ENCODE measurements at regions not wholly inside any gene's neighbourhood (a gene's known extent, or its start where the extent isn't known, plus 50 kb on each side); places are given as distances from the start of the nearest gene placed in this dataset.
"Not testable (repeated sequence)": the region's sequence is repeated elsewhere in the genome, so short reads cannot be mapped to it uniquely, and the experiment has no call there.

DNA sequence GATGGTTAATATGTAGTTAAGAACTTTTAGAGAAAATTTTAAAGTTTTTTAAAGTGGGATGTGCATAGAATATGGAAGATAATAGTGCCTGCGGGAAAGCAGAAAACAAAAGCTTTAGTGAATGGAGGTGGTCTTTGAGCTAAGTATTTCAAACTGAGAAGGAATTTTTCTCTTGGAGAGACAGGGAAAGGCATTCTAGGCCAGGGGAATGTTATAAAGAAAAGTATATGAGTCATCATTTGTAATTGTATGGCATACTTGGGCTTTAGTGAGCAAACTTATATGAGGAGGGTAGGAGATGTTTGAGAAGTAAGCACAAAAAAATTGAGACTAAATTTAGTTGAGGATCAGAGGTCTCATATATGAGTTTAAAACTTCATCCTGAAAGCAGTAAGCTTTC lies 467.0 kb downstream of the PPARGC1A start:
- no peak for DNase-seq (ENCODE audit: extremely low read depth, low read depth)

- no peak for DNase-seq (ENCODE audit: extremely low read depth, low read depth)
Measured at GRCh38 chr4:23413631-23414030, 476.2 kb downstream of the PPARGC1A start.

- DNase-seq (ENCODE audit: extremely low read depth, low read depth): no peak
Measured at GRCh38 chr4:23412701-23413100, 477.1 kb downstream of the PPARGC1A start.

- not testable (repeated sequence) for DNase-seq (ENCODE audit: extremely low read depth, low read depth)
Measured at GRCh38 chr4:23408913-23409312, 480.9 kb downstream of the PPARGC1A start.

DNA sequence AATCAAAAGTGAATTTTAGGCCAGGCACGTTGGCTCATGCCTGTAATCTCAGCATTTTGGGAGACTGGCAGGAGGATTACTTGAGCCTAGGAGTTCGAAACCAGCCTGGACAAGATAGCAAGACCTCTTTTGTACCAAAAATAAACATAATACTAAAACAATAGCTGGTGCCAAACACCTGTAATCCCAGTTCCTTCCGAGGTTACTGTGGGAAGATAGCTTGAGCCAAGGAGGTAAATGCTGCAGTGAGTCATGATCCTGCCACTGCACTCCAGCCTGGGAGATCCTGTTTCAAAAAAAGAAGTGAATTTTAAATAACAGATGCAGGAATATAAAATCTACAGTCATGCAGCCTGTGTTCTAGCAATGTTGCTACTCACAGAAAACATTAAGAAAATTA lies 488.3 kb downstream of the PPARGC1A start:
- no peak for DNase-seq (ENCODE audit: extremely low read depth, low read depth)

DNA sequence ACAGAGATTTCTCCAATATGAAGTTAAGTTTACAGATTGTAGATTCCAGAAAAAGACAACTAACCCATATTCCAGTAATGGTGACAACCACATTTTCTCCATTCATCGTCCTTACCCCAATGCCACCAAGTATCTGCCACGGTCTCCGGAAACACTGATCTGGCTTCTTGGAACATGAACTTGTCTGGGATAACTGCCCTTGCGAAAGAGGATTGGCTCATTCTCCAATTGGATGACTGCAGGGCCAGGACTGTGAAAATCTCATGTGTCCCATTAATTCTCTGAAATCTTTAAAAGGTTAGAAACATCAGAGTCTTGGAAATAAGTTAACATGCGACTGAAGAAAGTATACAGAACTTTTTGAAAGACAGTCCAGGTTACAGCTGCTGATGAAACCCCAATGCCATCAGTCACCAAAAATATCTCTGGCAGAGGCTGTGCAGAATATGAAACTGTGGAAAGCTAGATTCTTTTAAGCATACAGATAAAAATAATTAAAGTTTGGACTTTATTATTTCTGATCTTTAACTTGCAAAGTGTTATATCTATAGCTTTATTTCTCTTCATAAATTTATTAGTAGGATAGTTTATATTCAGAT lies 496.9 kb downstream of the PPARGC1A start:
- no peak for DNase-seq (ENCODE audit: extremely low read depth, low read depth)

DNA sequence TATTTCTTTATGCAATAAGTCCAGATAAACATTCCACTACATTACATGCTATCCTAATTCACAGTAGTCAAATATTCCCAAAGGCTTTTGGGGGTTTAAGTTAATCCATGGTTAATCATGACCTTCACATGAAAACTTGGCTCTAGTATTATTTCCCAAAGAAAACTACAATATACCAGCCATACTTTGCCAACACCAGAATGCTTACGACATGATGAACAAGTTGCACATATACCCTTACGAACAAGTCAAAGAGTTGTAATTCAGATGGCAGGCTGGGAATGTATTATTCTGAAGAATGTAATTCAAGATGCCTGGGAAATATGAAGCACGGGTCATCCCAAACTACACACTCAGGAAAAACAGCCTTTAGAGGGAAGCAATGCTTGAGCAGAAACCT lies 499.6 kb downstream of the PPARGC1A start:
- no peak for DNase-seq (ENCODE audit: extremely low read depth, low read depth)

- DNase-seq (ENCODE audit: extremely low read depth, low read depth): no peak
Measured at GRCh38 chr4:23388699-23389395, 501.0 kb downstream of the PPARGC1A start.

DNA sequence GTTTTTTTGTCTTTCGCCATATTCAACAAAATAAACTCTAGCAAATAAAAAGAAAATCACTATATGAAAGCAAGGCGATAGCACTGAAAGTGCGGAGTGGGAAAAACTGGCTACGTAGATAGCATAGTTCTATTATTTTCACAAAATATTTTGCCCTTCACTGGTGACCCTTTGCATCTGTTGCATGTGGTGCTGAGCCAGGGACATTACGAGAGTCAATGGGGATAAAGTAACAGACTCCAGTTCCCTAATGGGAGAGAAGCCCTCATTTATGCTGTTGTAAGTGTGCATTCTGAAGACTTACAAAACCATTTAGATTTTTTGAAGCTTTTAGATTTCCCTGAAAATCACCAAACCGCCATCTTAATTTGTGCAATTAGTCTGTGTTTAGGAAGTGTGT lies 501.6 kb downstream of the PPARGC1A start:
- DNase-seq (ENCODE audit: extremely low read depth, low read depth): no peak

DNA sequence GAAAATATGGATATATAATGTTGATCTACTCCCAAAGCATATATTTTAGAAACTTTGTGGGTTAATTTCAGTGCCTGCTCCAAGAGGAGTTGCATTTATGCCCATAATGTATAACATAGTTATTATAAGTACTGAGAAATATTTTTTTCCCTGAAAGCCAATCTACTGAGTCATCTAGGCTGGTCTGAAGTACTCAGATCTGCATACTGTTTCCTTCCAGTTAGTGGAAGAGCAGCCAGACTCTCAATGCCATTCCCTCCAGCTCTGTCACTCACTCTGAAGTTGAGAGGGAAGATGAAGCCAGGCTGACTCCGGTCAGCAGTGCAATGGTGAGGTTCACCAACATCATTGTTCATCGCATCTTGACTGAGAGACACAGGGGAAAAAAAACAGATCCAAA lies 505.1 kb downstream of the PPARGC1A start:
- DNase-seq (ENCODE audit: extremely low read depth, low read depth): no peak

DNA sequence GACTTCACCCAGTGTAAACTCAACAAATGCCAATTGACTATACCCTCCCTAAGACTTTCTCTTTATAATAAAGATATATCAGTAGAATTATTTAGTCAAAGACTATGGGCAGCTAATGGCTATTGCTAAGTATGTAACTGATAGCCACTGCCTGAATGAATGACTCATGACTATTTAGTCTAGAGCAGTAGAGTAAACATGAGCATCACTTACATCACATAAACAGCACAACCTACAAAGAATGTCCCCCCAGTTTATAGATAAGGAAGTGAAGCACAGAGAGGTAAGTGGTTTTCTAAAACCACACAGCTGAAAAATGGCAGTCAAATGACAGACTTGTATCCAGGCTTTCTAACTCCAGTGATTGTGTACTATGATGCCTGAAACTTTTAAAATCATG lies 507.0 kb downstream of the PPARGC1A start:
- no peak for DNase-seq (ENCODE audit: extremely low read depth, low read depth)

DNA sequence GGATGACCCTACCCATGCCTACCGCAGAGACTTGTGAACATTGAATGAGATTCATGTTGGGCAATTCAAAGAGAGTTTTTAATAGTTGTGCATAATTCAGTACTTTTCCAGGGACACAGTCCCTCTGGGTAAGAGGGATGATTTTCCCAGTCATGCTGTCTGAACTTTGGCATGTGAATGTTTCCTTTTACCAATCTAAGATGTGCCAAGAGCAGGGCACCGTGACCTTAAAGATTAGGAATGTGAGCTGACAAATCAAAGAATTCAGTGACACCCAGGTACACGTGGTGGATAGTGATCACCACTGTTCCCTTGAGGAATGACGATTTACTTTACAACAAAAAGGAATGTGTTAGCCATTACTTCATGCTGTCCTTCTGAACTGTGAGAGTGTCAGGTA lies 515.6 kb downstream of the PPARGC1A start:
- no peak for DNase-seq (ENCODE audit: extremely low read depth, low read depth)

- no peak for DNase-seq (ENCODE audit: extremely low read depth, low read depth)
Measured at GRCh38 chr4:23373261-23373660, 516.6 kb downstream of the PPARGC1A start.

GRCh38 chr4:23371533-23371932 lies 518.3 kb downstream of the PPARGC1A start:
- DNase-seq (ENCODE audit: extremely low read depth, low read depth): no peak

GRCh38 chr4:23369331-23369730 lies 520.5 kb downstream of the PPARGC1A start:
- no peak for DNase-seq (ENCODE audit: extremely low read depth, low read depth)

DNA sequence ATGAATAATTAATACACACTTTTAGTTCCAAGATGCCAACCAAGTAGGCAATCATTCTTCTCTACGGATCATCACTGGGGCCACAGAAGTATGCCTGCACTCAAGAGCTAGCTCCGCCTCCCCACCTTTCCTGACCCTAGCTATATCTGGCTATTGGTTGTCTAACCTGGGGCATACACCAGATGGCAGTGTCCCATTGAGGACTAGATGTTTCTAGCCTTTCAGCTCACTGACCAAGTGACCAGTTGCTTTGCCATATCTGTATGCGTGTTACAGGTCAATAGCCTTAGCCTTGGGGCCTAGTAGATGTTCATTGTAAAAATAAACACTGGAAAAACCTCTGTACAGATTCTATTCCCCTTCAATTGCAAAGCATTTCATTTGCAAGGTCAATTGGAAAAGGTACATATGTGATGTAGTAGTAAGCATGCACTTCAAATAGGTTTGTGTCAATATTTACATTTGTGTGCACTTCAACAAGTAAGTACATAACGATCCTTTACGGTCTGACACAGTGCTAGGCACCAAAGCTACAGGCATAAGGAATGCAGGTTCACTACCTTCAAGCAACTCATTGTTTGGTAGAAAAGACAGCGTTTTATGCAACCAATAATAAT lies 521.7 kb downstream of the PPARGC1A start:
- peak; percentile 38 for DNase-seq (ENCODE audit: extremely low read depth, low read depth)

DNA sequence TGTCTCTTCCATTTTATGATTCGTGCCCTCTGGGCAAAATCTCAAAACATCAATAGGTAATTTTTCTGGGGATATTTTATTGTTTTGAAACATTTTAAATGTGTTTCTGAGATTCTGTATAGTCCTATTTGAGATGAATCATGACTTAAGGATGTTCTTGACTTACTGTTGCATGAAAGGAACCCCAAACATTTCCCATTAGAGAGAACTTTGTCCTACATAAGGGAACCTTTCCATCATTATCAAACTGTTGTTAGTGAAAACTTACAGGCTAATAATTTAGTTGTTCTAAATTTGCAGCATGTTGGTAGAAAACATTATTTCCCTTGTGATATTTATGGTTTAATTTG lies 523.3 kb downstream of the PPARGC1A start:
- DNase-seq (ENCODE audit: extremely low read depth, low read depth): no peak

- DNase-seq (ENCODE audit: extremely low read depth, low read depth): no peak
Measured at GRCh38 chr4:23365871-23366556, 523.8 kb downstream of the PPARGC1A start.

DNA sequence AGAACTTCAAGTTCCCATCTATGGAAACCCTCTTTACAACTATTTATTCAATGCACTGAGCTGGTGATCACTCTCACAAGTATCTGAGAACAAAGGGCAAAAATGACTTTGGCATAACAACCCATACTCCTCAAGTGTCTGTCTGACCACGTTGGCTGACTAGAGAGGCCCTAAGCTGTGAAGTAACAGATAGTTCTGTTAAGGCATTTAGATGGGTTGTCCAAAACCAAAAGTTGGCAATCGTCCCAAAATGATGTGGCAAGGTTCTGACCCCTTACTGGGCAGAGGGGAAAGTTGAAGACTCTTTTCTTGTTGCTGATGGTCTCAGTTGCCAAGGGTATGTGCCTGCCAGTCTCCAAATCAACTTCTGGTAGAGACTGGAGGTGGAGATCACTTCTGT lies 524.8 kb downstream of the PPARGC1A start:
- DNase-seq (ENCODE audit: extremely low read depth, low read depth): no peak

DNA sequence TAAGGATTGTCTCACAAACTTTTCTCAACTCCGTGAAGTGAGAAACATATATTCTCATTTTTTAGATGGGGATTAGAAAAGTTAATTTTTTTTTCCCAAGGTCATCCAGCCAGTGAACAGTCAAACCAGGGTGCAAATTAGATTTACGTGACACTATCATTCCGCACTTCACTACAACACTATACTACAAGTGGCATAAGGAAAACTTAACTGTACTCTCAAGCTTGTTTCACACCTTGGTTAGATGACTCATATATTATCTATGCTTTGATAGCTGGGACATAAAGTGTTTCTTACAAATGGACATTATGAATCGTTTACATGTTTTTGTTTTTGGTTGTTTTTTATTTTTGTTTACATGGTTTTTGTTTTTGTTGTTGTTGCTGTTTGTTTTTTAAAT lies 525.7 kb downstream of the PPARGC1A start:
- no peak for DNase-seq (ENCODE audit: extremely low read depth, low read depth)

GRCh38 chr4:23361453-23361852 lies 528.4 kb downstream of the PPARGC1A start:
- no peak for DNase-seq (ENCODE audit: extremely low read depth, low read depth)

DNA sequence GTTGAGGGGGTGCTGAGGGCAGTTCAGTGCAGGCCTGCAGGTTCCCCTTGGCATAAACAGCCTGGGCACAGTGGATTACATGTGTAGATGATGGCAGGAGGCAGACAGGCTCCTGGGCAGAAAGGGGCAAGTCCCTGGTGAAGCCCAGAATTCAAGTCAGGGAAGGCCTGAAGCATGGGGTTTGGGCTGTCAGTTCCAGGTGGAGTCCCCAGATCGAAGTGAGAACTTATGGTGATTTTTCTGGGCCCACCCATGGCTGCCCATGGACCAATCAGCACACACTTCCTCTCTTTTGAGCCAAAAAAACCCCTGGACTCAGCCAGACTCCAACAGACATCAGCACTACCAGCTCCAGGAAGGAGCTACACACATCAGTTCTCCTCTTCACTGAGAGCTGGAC lies 529.1 kb downstream of the PPARGC1A start:
- no peak for DNase-seq (ENCODE audit: extremely low read depth, low read depth)

Data from NCI-H460 (cell line).